Fibroblast of gingiva (primary cell): ENCODE measurements at regions not wholly inside any gene's neighbourhood (a gene's known extent, or its start where the extent isn't known, plus 50 kb on each side); places are given as distances from the start of the nearest gene placed in this dataset.

Experiments used
- DNase-seq: peaks from one replicate; pipeline ENCODE4 v3.0.0-alpha.2; 2011; ENCODE audit warnings: low read depth

- DNase-seq = no peak
Measured at GRCh38 chr10:111354859-111355258, 278.0 kb downstream of the ADRA2A start.

GRCh38 chr10:111356571-111356970 lies 279.7 kb downstream of the ADRA2A start:
- no peak for DNase-seq

DNA sequence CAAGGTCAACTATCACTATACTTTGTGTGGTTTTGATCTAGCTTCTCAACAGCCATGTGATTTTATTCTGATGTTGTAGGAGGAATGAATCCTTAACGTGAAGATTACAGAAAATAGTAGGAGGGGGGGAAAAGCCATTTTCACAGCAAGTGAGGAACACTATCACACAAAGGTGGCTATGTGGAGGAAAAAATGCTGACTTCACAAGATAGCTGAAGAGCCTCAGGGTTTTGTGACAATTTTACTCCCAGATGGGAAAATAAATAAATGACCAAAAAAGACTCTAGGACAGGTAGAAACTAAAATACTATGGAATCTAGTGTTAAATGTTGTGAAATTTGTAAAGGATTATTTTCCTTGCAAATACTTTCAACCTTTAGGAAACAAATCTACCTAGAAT lies 281.0 kb downstream of the ADRA2A start:
- DNase-seq = no peak

DNA sequence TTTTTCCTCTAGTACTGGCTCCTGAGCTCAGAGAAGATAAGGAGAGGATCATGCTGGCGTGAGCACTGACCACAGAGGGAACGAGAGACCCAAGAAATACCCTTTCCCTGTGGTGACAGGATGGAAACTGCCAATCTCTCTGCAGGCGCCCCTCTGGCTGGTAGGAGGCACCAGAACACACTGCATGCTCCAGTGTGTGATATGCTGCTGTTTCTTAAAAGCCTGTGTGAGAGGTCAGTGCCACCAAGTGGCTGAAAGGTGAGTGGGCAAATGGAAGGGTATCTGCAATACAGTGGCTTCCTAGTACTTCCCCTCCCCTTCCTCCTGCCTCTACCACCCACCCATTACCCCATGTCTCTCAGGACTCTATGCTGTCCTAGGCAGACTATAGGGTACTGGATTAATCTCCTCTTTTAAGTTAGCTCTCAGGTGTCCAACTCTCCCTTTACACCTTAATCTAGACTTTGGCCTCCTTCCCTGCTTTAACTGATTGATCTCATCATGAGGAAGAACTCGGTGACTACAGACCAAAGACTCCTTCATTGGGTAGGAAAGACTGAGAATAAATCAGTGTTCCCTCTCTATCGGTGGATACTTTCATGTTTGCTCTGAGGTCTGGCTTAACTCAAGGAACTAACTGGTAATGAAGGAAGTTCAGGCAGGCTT lies 283.6 kb downstream of the ADRA2A start:
- no peak for DNase-seq

DNA sequence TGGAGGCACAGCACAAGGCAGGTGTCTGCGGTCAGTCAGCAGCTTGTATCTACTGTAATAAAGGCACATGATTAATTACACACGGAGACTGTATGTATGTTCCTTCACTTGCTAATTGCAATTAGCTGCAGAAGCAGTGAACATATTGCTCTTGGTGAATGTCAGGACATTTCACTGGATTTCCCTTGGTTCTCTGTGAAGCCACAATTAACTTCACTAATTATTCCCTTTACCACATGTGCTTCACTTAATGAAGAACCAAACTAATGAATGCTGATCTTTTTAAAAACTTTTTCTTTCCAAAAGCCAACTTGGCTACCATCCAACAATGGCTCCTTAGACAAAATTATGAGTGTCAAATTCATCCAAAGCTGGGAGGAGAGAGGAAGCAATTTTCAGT lies 290.7 kb downstream of the ADRA2A start:
- no peak for DNase-seq

DNA sequence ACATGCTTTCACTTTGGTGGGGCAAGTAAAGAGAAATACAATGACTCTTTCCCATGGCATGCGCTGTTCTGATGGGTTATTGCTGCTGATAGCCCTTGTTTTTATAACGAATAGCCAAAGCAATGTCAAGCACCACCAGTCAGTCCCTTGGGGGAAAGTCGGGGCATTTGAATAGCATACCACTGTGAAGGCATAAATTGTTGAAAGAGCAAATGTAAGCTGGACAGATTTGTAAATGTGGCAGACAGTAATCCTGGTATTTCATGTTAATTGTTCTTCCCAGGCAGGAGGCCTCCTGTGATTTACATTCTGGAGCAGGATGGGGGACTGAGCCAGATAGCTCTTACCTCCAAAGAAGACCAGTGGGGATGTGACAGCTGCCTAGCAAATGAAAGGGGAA lies 293.3 kb downstream of the ADRA2A start:
- DNase-seq = no peak

- DNase-seq = no peak
Measured at GRCh38 chr10:111373696-111374095, 296.9 kb downstream of the ADRA2A start.

DNA sequence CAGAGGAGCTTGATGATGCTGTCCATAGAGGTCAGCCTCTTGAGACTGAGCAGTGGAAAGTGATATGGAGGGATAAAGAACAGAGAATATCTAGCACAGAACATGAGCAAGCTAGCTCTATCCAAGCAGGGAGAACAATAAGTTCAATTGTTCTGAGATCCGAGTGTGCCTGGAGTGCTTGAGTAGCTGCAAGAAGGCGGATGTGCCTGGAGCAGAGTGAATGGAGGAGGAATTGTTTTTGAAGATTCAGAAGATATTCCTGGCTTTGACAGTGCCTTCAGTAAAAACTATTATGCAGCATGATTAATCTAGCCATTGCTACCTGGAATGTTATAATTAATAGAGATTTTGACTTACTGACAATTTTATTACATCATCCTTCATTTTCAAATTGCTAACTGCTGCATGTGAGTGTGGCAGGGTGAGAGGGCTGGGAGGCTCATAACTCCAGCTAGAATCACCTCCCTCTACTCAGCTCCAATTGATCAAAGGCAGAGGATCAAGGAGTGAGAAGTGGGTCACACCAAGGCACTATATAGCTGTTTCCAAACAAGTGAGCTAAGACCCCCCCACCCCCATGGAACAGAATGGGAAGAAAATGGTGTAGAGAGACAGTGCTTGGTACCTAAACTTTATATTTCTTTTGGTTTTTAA lies 302.8 kb downstream of the ADRA2A start:
- no peak for DNase-seq

- DNase-seq = no peak
Measured at GRCh38 chr10:111384556-111384955, 307.7 kb downstream of the ADRA2A start.

DNA sequence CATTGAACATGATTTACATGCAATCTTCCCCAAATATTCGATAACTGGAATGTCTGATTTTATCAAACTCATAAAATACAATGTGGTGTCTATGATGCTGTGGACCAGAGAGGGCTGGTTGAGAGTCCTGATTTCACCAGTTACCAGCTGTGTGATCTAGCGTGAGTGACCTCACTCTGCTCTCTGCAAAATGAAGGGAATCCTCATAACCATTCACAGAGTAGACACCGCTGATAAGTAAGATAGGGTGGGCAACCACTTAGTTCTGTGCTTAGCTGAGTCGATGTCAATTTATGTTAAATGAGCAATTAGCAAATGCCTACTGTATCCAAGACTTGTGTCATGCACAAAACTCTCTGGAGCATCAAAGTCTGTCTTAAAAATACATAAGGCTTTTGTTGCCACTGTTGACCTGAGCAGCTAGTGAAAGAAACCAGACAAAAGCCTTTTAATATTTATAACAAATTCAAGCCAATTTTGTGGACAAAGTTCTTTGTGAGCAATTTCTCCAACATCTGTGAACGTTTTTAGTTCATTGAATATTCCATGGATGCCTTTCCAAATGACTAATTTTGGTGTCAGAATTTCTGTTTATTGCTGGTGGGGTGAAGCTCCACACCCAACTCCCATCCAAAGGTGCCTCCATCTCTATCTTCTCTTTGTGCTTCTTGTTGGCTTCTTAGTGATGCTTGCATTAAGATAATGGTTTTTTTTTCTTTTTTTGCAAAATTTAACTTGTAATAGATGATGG lies 314.2 kb downstream of the ADRA2A start:
- DNase-seq = no peak

DNA sequence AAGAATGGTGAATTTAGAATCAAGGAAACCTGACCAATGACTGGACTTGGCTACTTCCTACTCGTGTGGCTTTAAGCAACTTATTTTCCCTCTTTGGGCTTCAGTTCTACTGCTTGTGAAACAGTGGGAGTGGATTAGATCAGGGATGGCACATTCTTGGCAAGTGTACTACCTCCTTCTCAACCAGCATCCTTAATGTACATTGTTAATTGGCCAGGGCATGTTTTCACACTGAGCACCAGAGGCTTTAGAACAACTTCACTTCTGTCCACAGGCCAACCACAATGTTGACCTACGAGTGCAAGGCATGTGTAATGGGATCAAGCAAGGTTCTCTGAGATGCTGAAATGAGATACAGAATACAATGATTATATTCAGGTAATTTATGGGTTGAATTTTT lies 315.3 kb downstream of the ADRA2A start:
- no peak for DNase-seq

- DNase-seq = no peak
Measured at GRCh38 chr10:111392910-111393309, 316.1 kb downstream of the ADRA2A start.

GRCh38 chr10:111410740-111411139 lies 333.9 kb downstream of the ADRA2A start:
- no peak for DNase-seq

GRCh38 chr10:111425459-111425858 lies 348.6 kb downstream of the ADRA2A start:
- DNase-seq = no peak

- DNase-seq = no peak
Measured at GRCh38 chr10:111429288-111430028, 352.6 kb downstream of the ADRA2A start.

DNA sequence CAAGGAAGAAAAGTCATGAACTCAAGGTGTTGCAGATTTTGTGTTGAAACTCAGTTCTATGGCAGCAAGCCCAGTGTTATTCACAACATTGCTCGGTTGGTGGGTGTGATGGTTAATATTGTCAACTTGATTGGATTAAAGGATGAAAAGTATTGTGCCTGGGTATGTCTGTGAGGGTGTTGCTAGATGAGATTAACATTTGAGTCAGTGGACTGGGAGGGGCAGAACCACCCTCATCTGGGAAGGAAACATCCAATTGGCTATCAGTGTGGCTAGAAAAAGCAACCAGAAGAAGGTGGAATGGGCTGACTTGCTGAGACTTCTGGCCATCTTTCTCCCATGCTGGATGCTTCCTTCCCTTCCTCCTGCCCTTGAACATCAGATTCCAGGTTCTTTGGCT lies 353.2 kb downstream of the ADRA2A start:
- DNase-seq = no peak

GRCh38 chr10:111432588-111432987 lies 355.8 kb downstream of the ADRA2A start:
- DNase-seq = no peak

GRCh38 chr10:111435871-111436270 lies 359.0 kb downstream of the ADRA2A start:
- no peak for DNase-seq

DNA sequence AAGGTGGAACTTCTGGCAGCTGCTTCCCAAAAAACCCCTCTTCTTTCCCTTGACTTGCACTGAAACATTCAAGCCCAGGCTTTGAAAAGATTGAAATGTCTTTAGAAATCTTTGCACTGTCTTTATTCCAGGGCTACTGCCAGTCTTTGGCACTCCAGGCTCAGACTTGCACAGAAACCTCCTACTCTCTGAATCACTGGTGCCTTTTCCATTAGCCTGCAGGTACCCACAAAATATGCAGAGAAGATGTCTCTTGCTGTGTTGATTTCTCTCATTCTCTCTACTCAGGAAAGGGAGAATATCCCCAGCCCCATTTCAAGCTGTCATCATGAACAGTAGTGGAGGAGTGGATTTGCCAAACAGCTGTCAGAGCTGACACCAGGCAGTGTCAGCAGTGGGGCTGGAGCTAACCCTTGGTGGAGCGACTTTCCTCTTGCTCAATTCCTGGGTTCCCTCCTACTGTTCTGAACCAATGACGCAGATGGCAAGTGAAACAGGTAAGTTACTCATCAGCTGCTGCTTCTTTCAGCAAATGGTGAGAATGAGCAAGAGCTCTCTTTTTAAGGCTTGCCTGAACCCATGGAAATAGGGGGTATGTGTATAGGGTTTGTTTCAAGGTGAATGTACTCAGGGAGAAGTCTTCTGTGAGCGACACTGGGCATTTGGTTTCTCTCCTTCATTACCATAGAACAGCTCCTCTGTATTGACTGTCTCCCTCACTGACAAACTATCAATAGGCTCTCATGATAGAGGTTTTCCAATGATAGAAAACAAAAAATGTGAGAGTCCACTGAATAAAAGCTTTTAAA lies 362.4 kb downstream of the ADRA2A start:
- no peak for DNase-seq

DNA sequence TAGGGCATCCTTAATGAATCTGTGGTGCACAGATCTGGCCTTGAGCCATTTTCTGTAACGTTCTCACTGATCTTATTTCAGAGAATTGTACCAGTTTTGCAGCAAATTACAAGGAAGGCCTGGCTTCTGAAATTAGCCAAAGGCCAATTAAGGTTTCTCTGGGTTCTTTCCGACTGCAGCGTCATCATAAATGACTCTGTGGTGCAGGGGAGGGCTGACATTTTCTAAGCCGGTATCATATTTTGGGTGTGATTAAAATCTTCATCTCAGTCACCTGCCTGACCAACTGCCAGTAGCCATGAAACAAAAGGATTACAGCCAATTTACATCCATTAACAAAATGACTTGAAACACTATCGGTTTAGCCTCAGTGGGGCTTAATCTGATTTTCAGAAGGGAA lies 363.7 kb downstream of the ADRA2A start:
- DNase-seq = no peak

- DNase-seq = no peak
Measured at GRCh38 chr10:111445667-111446066, 368.8 kb downstream of the ADRA2A start.

DNA sequence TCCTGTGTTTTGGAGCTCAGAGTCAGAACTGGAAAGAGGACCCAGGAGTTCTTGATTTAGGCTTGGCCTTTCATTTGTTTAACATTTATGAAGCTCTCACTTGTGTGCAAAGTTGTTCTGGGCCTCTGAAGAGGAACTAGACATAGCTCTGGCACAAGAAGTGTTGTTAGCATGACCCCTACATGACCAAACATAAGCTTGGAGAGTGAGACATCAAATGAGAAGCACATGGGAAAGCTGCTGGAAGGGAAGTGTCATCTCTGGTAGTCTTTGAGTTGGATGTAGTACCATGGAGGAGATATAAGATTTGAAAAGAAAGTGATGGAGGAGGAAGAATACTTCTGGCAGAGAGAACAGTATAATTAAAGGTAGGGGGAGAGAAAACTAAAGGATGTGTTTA lies 370.1 kb downstream of the ADRA2A start:
- DNase-seq = no peak
